ENCODE measurements at regions not wholly inside any gene's neighbourhood (a gene's known extent, or its start where the extent isn't known, plus 50 kb on each side); places are given as distances from the start of the nearest gene placed in this dataset.

DNA sequence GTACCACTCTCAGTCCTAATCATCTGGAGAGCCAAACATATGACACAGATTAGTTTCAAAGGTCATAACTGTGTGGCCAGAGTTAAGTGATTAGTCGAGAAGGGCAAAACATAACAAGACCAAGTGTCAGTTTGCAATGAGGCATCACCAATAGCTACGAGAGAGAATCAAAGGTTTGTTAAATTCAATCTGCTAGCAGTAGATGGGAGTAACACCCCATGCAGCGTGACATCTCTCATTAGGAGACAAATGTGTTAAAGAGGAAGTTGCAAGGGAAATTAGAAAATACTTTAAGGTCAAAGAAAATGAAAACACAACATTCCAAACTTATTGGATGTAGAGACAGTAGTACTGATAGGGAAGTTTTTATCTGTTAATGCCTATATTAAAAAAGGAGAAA lies 135.7 kb upstream of the SYT10 start:
- Histone ChIP-seq H3K27me3 (no peaks in the 10 kb centered on the region), H3K4me2 (no peak overlapping the region), H3K4me3 (no peak overlapping the region), H3K9me3 (ENCODE audit: low read depth) (no peaks in the 10 kb centered on the region), H3K4me1 (ENCODE audit: insufficient read depth) (no peaks in the 10 kb centered on the region), H2AFZ (no peak overlapping the region), H3K27ac (no peak overlapping the region), H3K36me3 (replicated peaks; ENCODE audit: insufficient read depth, low read depth) (no peaks in the 10 kb centered on the region), H3K79me2 (no peaks in the 10 kb centered on the region), H3K9me2 (replicated peaks; ENCODE audit: insufficient read depth) (no peaks in the 10 kb centered on the region), H4K20me1 (ENCODE audit: insufficient read depth, poor library complexity, severe bottlenecking) (no peaks in the 10 kb centered on the region)
- DNase-seq (ENCODE audit: low spot score): no peak
- 75% methylated on average over 3 of the region's 3 CpGs for whole genome bisulfite sequencing (ENCODE audit: low lambda C conversion rate, missing lambda C conversion rate)
- TF ChIP-seq CTCF (IDR thresholded peaks at IDR 0.05; ENCODE audit: poor library complexity) (no peak), EZH2phosphoT487 (IDR thresholded peaks at IDR 0.05; ENCODE audit: low read depth, severe bottlenecking, unreplicated experiment) (no peak)

DNA sequence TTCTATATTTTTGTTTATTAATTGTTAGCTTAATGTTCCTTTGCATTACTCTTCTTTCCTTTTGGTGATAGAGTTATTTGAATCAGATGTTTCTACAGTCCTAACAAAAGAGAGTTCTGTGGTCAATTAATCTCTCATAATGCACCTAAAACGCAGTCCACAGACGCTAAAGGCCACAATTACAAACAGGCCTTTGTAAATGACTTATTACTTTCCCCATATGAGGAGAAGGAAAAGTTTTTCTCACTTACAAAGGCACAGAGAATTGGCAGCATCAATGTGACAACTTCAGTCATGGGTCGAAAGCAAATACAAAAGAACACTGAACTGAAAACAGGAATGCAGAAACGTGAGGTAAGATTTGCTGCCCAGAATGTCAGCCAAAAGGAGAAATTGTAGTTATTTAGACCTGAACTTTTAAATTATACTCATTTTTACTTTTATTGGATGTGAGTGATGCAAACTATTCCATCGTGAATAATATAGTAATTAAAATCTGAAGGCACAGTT lies 142.0 kb upstream of the SYT10 start:
- Histone ChIP-seq H3K4me2 (no peak overlapping the region), H3K27ac (no peak overlapping the region), H3K79me2 (no peaks in the 10 kb centered on the region), H3K4me3 (no peak overlapping the region), H3K9me2 (replicated peaks; ENCODE audit: insufficient read depth) (no peaks in the 10 kb centered on the region), H3K27me3 (no peaks in the 10 kb centered on the region), H3K36me3 (replicated peaks; ENCODE audit: insufficient read depth, low read depth) (no peaks in the 10 kb centered on the region), H4K20me1 (ENCODE audit: insufficient read depth, poor library complexity, severe bottlenecking) (no peaks in the 10 kb centered on the region), H2AFZ (no peak overlapping the region), H3K9me3 (ENCODE audit: low read depth) (no peaks in the 10 kb centered on the region), H3K4me1 (ENCODE audit: insufficient read depth) (no peaks in the 10 kb centered on the region)
- no peak for DNase-seq (ENCODE audit: low spot score)
- TF ChIP-seq EZH2 (IDR thresholded peaks at IDR 0.05; ENCODE audit: borderline replicate concordance) (no peak), EZH2phosphoT487 (IDR thresholded peaks at IDR 0.05; ENCODE audit: low read depth, severe bottlenecking, unreplicated experiment) (no peak), CTCF (IDR thresholded peaks at IDR 0.05; ENCODE audit: poor library complexity) (no peak)
- WGBS (ENCODE audit: low lambda C conversion rate, missing lambda C conversion rate): 59% methylated on average over 5 of the region's 5 CpGs

- Histone ChIP-seq H3K27ac (no peak overlapping the region), H3K4me2 (no peak overlapping the region), H3K27me3 (no peaks in the 10 kb centered on the region), H3K79me2 (no peaks in the 10 kb centered on the region), H3K4me1 (ENCODE audit: insufficient read depth) (peaks cover 7% of the 10 kb centered on the region), H4K20me1 (ENCODE audit: insufficient read depth, poor library complexity, severe bottlenecking) (no peaks in the 10 kb centered on the region), H3K4me3 (no peak overlapping the region), H3K36me3 (replicated peaks; ENCODE audit: insufficient read depth, low read depth) (no peaks in the 10 kb centered on the region), H2AFZ (no peak overlapping the region), H3K9me2 (replicated peaks; ENCODE audit: insufficient read depth) (no peaks in the 10 kb centered on the region), H3K9me3 (ENCODE audit: low read depth) (no peaks in the 10 kb centered on the region)
- WGBS (ENCODE audit: low lambda C conversion rate, missing lambda C conversion rate): 91% methylated on average over 2 of the region's 2 CpGs
- DNase-seq (ENCODE audit: low spot score): no peak
- TF ChIP-seq CTCF (IDR thresholded peaks at IDR 0.05; ENCODE audit: poor library complexity) (no peak), EZH2phosphoT487 (IDR thresholded peaks at IDR 0.05; ENCODE audit: low read depth, severe bottlenecking, unreplicated experiment) (no peak), EZH2 (IDR thresholded peaks at IDR 0.05; ENCODE audit: borderline replicate concordance) (no peak)
Observed at GRCh38 chr12:33586576-33586975, 147.0 kb upstream of the SYT10 start.

DNA sequence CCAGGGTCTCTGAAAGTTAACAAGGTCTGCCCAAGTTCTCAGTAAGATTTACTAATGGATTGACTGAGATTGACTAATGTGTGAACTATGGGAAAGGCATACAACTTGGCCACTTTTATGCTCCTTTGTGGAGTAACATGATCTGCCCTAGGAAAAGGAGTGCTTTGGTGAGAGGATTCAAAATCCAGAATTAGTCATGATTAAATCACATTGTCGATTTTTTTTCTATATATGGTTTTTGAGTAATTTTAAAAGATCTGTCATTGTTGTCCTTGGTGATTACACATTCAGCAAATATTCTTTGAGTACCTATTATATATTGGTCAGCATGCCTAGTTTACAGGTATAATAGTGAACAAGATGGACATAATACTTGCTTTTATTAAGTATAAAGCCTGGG lies 147.7 kb upstream of the SYT10 start:
- Histone ChIP-seq H3K36me3 (replicated peaks; ENCODE audit: insufficient read depth, low read depth) (no peaks in the 10 kb centered on the region), H3K9me2 (replicated peaks; ENCODE audit: insufficient read depth) (no peaks in the 10 kb centered on the region), H3K4me1 (ENCODE audit: insufficient read depth) (peaks cover 7% of the 10 kb centered on the region), H3K79me2 (no peaks in the 10 kb centered on the region), H3K4me3 (no peak overlapping the region), H3K27ac (peak overlapping the region; percentile 3), H2AFZ (no peak overlapping the region), H3K4me2 (no peak overlapping the region), H3K27me3 (no peaks in the 10 kb centered on the region), H4K20me1 (ENCODE audit: insufficient read depth, poor library complexity, severe bottlenecking) (no peaks in the 10 kb centered on the region), H3K9me3 (ENCODE audit: low read depth) (no peaks in the 10 kb centered on the region)
- DNase-seq (ENCODE audit: low spot score): no peak
- TF ChIP-seq CTCF (IDR thresholded peaks at IDR 0.05; ENCODE audit: poor library complexity) (no peak), EZH2 (IDR thresholded peaks at IDR 0.05; ENCODE audit: borderline replicate concordance) (no peak), EZH2phosphoT487 (IDR thresholded peaks at IDR 0.05; ENCODE audit: low read depth, severe bottlenecking, unreplicated experiment) (no peak)
- 81% methylated on average over 1 of the region's 1 CpG for WGBS (ENCODE audit: low lambda C conversion rate, missing lambda C conversion rate)
